ENCODE measurements at regions not wholly inside any gene's neighbourhood (a gene's known extent, or its start where the extent isn't known, plus 50 kb on each side); places are given as distances from the start of the nearest gene placed in this dataset.

DNA sequence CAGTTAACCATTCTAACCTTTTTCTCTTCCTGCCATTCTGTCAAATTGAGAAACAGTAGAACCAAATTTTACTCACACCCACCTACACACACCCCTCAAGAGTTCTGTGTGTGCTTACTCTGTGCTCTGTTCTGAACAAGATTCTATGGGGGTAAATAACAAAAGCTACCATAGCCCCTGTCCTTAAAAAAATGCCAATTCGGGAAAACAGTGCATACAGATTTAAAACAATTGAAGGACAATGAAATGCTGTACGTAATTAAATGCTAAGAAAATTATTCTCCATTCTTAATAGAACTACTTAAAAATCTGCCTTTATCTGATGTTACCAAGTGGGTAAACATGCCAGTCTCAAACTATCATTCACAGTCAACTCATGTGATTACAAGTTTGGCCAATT, 1107.5 kb downstream of the TUSC7 start:
- Mint-ChIP-seq H3K4me3 (no peak overlapping the region), H3K27me3 (ENCODE audit: insufficient read depth) (no peaks in the 10 kb centered on the region), H3K36me3 (ENCODE audit: low read depth) (no peaks in the 10 kb centered on the region), H3K27ac (no peak overlapping the region), H3K4me1 (ENCODE audit: low read depth) (no peaks in the 10 kb centered on the region), H3K9me3 (peaks cover 17% of the 10 kb centered on the region)
- no peak for TF ChIP-seq CTCF (IDR thresholded peaks at IDR 0.05)
- no peak for DNase-seq

- H3K27me3 Mint-ChIP-seq (ENCODE audit: insufficient read depth) = no peaks in the 10 kb centered on the region
- H3K4me3 Mint-ChIP-seq = no peak overlapping the region
- no peak for DNase-seq
- no peaks in the 10 kb centered on the region for H3K4me1 Mint-ChIP-seq (ENCODE audit: low read depth)
- TF ChIP-seq CTCF (IDR thresholded peaks at IDR 0.05) = no peak
- H3K9me3 Mint-ChIP-seq = peaks cover 17% of the 10 kb centered on the region
- H3K27ac Mint-ChIP-seq = no peak overlapping the region
- H3K36me3 Mint-ChIP-seq (ENCODE audit: low read depth) = no peaks in the 10 kb centered on the region
Measured at GRCh38 chr3:117818592-117818991, 1109.0 kb downstream of the TUSC7 start.

DNA sequence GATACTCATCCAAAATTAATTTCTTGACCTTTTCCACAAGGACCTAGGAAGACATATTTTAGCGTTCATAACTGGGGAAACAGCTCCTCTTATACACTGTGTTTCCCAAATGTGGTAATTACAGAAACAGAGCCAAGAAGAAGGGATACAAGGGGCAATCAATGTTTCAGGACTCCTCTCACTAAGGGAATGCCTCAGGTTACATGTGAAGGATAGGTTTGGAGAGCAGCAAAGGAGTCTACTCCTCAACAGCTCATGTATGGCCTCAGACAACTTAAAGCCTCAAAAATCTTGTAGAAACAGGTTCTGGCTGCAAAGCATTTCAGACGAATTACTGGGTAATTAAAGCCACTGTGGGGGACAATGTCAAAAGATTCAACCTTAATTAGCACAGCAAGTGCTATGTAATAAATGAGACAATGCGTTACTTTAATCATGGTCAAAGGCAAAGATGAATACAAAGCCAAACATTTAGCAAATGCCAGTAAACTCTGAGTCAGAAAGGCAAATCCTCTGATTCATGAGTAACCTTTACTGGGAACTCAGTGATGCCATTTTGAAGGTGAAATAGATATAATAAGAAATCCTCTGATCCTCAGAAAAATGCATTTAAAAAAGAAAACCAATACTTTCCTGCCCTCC, 1111.2 kb downstream of the TUSC7 start:
- Mint-ChIP-seq H3K27ac (no peak overlapping the region), H3K9me3 (peaks cover 17% of the 10 kb centered on the region), H3K36me3 (ENCODE audit: low read depth) (no peaks in the 10 kb centered on the region), H3K4me3 (no peak overlapping the region), H3K4me1 (ENCODE audit: low read depth) (no peaks in the 10 kb centered on the region), H3K27me3 (ENCODE audit: insufficient read depth) (no peaks in the 10 kb centered on the region)
- no peak for TF ChIP-seq CTCF (IDR thresholded peaks at IDR 0.05)
- peak; percentile 2 for DNase-seq

DNA sequence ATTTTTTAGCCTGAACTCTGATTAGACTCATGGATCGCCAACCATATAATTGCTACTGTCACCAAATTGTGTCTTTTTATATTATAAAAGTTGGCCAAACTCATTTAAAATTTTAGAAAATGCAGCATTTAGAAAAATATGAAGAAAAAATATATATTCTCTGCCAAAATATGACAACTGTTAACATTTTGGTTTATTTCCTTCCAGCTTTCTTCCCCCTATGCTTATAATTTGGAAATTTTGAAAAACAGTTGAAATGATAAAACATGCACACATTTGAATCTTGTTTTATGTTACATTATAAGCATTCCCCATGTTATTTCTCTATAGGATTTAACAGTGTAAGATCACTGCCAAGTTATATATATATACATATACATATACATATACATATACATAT, 1112.8 kb downstream of the TUSC7 start:
- H3K27me3 Mint-ChIP-seq (ENCODE audit: insufficient read depth) = no peaks in the 10 kb centered on the region
- H3K36me3 Mint-ChIP-seq (ENCODE audit: low read depth) = no peaks in the 10 kb centered on the region
- no peak for DNase-seq
- H3K4me3 Mint-ChIP-seq = no peak overlapping the region
- H3K4me1 Mint-ChIP-seq (ENCODE audit: low read depth) = no peaks in the 10 kb centered on the region
- no peak for TF ChIP-seq CTCF (IDR thresholded peaks at IDR 0.05)
- peaks cover 22% of the 10 kb centered on the region for H3K9me3 Mint-ChIP-seq
- H3K27ac Mint-ChIP-seq = no peak overlapping the region

DNA sequence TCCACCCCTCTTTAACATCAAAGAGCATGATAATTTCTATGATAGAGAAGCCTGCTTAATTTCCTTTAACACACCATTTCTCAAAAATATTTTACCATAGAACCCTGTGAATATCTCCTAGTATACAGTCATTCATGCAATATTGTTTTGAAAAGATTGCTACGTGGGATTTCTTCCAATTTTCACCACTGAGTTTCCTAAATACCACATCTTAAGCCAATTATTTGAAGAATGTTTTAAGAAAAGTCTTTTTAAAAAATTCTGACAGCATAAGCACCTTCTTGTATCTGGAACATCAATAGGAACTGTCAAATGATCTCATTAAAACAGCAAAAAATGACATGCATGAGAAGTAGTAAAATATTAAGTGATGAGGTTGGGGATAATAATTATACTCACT, 1126.7 kb downstream of the TUSC7 start:
- no peaks in the 10 kb centered on the region for H3K4me1 Mint-ChIP-seq (ENCODE audit: low read depth)
- H3K4me3 Mint-ChIP-seq = no peak overlapping the region
- peaks cover 9% of the 10 kb centered on the region; the same call in 1 of the 2 replicates for H3K9me3 Mint-ChIP-seq
- H3K36me3 Mint-ChIP-seq (ENCODE audit: low read depth) = no peaks in the 10 kb centered on the region
- no peaks in the 10 kb centered on the region for H3K27me3 Mint-ChIP-seq (ENCODE audit: insufficient read depth)
- TF ChIP-seq CTCF (IDR thresholded peaks at IDR 0.05) = no peak
- H3K27ac Mint-ChIP-seq = no peak overlapping the region
- no peak for DNase-seq

DNA sequence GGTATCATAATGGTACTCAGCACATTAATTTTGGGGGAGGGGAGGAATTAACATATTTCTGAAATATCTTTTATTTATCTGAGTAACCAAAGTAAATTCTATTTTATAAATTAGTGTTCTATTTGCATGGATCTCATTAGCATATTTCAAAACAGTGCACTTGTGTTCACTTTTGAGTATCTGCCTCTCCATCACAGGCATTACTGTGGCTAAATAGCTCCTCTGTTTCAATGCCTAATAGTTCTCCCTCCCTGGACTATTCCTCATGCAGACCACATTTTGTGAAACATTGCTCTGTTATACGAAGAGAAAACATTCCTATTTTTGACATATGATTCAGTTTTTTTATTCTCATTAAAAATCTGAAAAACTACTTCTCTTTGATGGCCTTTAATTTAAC, 1127.8 kb downstream of the TUSC7 start:
- TF ChIP-seq CTCF (IDR thresholded peaks at IDR 0.05) = no peak
- no peak overlapping the region for H3K27ac Mint-ChIP-seq

More for the DNA sequence above, 1127.8 kb downstream of the TUSC7 start:
- DNase-seq = no peak
- Mint-ChIP-seq H3K27me3 (ENCODE audit: insufficient read depth) (no peaks in the 10 kb centered on the region), H3K4me3 (no peak overlapping the region), H3K9me3 (peaks cover 5% of the 10 kb centered on the region; the same call in 1 of the 2 replicates), H3K36me3 (ENCODE audit: low read depth) (no peaks in the 10 kb centered on the region), H3K4me1 (ENCODE audit: low read depth) (no peaks in the 10 kb centered on the region)
